HG03064 (cell line): ENCODE measurements at regions not wholly inside any gene's neighbourhood (a gene's known extent, or its start where the extent isn't known, plus 50 kb on each side); places are given as distances from the start of the nearest gene placed in this dataset.

Source experiments
- ATAC-seq: cut with Tn5 transposase; IDR thresholded peaks from one replicate; pipeline ENCODE4 v1.9.1; 2021; ENCODE audit warnings: low read depth; ENCODE audit not compliant: unreplicated experiment

- no peak for ATAC-seq
These were observed 770.0 kb upstream of the LINC00305 start for GRCh38 chr18:64918851-64919250.

GRCh38 chr18:64893349-64893748 is 744.5 kb upstream of the LINC00305 start:
- no peak for ATAC-seq

- no peak for ATAC-seq
These were observed 740.1 kb upstream of the LINC00305 start for GRCh38 chr18:64888956-64889355.

GRCh38 chr18:64886995-64887394 is 738.1 kb upstream of the LINC00305 start:
- no peak for ATAC-seq

GRCh38 chr18:64882896-64883295 is 734.0 kb upstream of the LINC00305 start:
- ATAC-seq: no peak

GRCh38 chr18:64876833-64877232 is 727.9 kb upstream of the LINC00305 start:
- ATAC-seq: no peak

GRCh38 chr18:64872710-64873458 is 724.0 kb upstream of the LINC00305 start:
- no peak for ATAC-seq

- no peak for ATAC-seq
These were observed 705.2 kb upstream of the LINC00305 start for GRCh38 chr18:64854112-64854511.

GRCh38 chr18:64852281-64852680 is 703.4 kb upstream of the LINC00305 start:
- no peak for ATAC-seq

GRCh38 chr18:64851726-64852125 is 702.8 kb upstream of the LINC00305 start:
- ATAC-seq: no peak

- no peak for ATAC-seq
These were observed 701.9 kb upstream of the LINC00305 start for GRCh38 chr18:64850791-64851190.

GRCh38 chr18:64840911-64841701 is 692.2 kb upstream of the LINC00305 start:
- ATAC-seq: no peak

- no peak for ATAC-seq
These were observed 661.5 kb upstream of the LINC00305 start for GRCh38 chr18:64810354-64810753.

- ATAC-seq: no peak
These were observed 660.9 kb upstream of the LINC00305 start for GRCh38 chr18:64809801-64810200.

- ATAC-seq: no peak
These were observed 658.7 kb upstream of the LINC00305 start for GRCh38 chr18:64807560-64807959.

- ATAC-seq: no peak
These were observed 657.8 kb upstream of the LINC00305 start for GRCh38 chr18:64806691-64807090.

GRCh38 chr18:64806232-64806631 is 657.3 kb upstream of the LINC00305 start:
- ATAC-seq: no peak

GRCh38 chr18:64803471-64803870 is 654.6 kb upstream of the LINC00305 start:
- no peak for ATAC-seq

GRCh38 chr18:64800151-64800550 is 651.3 kb upstream of the LINC00305 start:
- no peak for ATAC-seq

GRCh38 chr18:64799376-64799775 is 650.5 kb upstream of the LINC00305 start:
- no peak for ATAC-seq

GRCh38 chr18:64791236-64791635 is 642.3 kb upstream of the LINC00305 start:
- ATAC-seq: no peak

GRCh38 chr18:64785686-64786085 is 636.8 kb upstream of the LINC00305 start:
- ATAC-seq: no peak
